T-helper 2 cell treated with Interferon-gamma antibody and Interleukin-4, amounts not matched to agents 5 μg/mL and 100 μg/mL, for 36 hours (primary cell): ENCODE measurements at regions not wholly inside any gene's neighbourhood (a gene's known extent, or its start where the extent isn't known, plus 50 kb on each side); places are given as distances from the start of the nearest gene placed in this dataset.
"Not testable (repeated sequence)": the region's sequence is repeated elsewhere in the genome, so short reads cannot be mapped to it uniquely, and the experiment has no call there.

Experiments used
- DNase-seq: peaks from one replicate; pipeline ENCODE4 v3.0.0; 2021; ENCODE audit warnings: low spot score
- H3K27ac Mint-ChIP-seq: one replicate; pipeline ENCODE4 v1.8.0; 2021; ENCODE audit warnings: mild to moderate bottlenecking, mixed read lengths
- H3K27me3 Mint-ChIP-seq: one replicate; pipeline ENCODE4 v1.8.0; 2021; ENCODE audit warnings: low read depth, mixed read lengths
- H3K36me3 Mint-ChIP-seq: one replicate; pipeline ENCODE4 v1.8.0; 2021; ENCODE audit warnings: low read depth, mixed read lengths
- H3K4me1 Mint-ChIP-seq: one replicate; pipeline ENCODE4 v1.8.0; 2021; ENCODE audit warnings: low read depth, mixed read lengths
- H3K4me3 Mint-ChIP-seq: one replicate; pipeline ENCODE4 v1.8.0; 2022; ENCODE audit warnings: mild to moderate bottlenecking, moderate library complexity, mixed read lengths
- H3K9me3 Mint-ChIP-seq: one replicate; pipeline ENCODE4 v1.8.0; 2021; ENCODE audit warnings: mixed read lengths

DNA sequence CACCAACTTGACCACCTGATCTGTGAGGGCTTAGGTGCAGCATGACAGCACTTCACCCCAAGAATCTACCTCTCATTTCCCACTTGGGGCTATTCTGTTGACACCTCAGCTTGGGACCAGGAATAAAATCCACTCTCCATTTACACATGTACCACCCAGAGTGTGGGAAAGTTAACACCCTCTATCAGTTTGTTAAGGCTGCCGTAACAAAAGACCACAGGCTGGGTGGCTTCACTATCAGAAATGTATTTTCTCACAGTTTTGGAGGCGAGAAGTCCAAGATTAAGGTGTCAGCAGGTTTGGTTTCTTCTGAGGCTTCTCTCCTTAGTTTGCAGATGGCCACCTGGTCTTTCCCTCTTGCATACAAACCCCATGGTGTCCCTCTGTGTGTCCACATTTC is 277.7 kb upstream of the ERBB4 start:
- Mint-ChIP-seq H3K4me1 (peaks cover 13% of the 10 kb centered on the region), H3K4me3 (no peak overlapping the region), H3K27ac (no peak overlapping the region), H3K36me3 (no peaks in the 10 kb centered on the region), H3K27me3 (peaks cover 12% of the 10 kb centered on the region), H3K9me3 (no peaks in the 10 kb centered on the region)
- no peak for DNase-seq

DNA sequence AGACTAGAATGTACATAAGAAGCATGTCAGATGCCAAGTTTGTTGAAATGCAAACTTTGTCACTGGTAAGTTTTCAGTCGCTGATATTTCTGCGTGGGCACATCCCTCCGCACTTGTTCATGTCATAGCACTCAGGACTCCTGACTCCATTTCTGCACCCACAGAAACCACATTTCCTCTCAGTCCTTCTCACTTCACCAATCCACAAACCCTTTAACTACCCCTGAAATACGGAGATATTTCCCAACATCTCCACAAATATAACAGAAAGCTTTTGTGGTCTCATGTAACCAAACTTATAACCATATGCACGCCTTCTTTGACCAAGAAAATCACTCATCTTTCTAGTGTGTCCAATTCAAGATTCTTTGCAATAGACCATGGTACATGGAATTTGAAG is 276.9 kb upstream of the ERBB4 start:
- no peak overlapping the region for H3K27ac Mint-ChIP-seq
- no peaks in the 10 kb centered on the region for H3K36me3 Mint-ChIP-seq
- DNase-seq = peak; percentile 26
- H3K4me1 Mint-ChIP-seq = peaks cover 17% of the 10 kb centered on the region
- H3K9me3 Mint-ChIP-seq = peaks cover under 1% of the 10 kb centered on the region
- peaks cover 12% of the 10 kb centered on the region for H3K27me3 Mint-ChIP-seq
- H3K4me3 Mint-ChIP-seq = no peak overlapping the region

- H3K4me3 Mint-ChIP-seq = no peak overlapping the region
- peaks cover 17% of the 10 kb centered on the region for H3K4me1 Mint-ChIP-seq
- H3K9me3 Mint-ChIP-seq = peaks cover 5% of the 10 kb centered on the region
- peaks cover 12% of the 10 kb centered on the region for H3K27me3 Mint-ChIP-seq
- no peak for DNase-seq
- no peaks in the 10 kb centered on the region for H3K36me3 Mint-ChIP-seq
- no peak overlapping the region for H3K27ac Mint-ChIP-seq
Observed at GRCh38 chr2:212814941-212815340, 276.3 kb upstream of the ERBB4 start.

GRCh38 chr2:212811921-212812320 is 273.3 kb upstream of the ERBB4 start:
- DNase-seq = no peak
- H3K9me3 Mint-ChIP-seq = peaks cover 20% of the 10 kb centered on the region
- peaks cover 18% of the 10 kb centered on the region for H3K4me1 Mint-ChIP-seq
- H3K4me3 Mint-ChIP-seq = no peak overlapping the region
- H3K27ac Mint-ChIP-seq = no peak overlapping the region
- peaks cover 4% of the 10 kb centered on the region for H3K27me3 Mint-ChIP-seq
- peaks cover 2% of the 10 kb centered on the region for H3K36me3 Mint-ChIP-seq

DNA sequence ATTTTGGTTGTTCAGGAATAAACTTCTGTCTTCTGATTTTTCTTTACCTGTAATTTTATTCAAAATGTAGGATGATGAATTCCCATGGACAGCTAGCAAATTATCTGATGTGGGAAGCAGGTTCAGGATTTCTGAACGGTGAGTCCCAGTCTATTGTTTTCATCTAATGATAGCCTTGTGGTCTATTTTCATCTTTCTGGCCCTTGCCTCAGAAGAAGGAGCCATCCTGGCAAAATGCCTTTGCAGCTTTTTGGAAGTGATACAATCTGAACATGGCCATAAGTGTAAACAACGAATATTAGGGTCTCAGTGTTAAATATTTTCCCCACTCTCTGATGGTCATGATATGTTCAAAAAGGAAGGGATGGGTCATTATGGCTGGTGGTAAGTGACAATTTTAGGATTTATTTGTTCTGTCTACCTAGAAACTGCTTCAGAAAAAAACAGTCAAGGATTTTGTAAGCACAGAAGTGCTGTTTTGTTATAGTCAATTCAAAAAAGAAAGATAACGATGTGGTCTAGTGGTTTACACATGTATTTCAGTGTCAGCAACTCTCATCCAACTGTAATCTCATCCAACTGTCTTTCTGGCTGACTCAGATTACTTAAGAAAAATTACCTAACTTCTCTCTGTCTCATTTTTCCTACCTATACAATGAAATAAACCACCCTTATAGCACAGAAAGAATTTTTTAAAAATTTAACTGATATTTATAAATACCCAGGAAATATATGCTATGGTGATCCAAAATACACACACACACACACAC is 272.6 kb upstream of the ERBB4 start:
- Mint-ChIP-seq H3K27me3 (peaks cover 4% of the 10 kb centered on the region), H3K27ac (peak overlapping the region; percentile 2)
- no peak for DNase-seq

DNA sequence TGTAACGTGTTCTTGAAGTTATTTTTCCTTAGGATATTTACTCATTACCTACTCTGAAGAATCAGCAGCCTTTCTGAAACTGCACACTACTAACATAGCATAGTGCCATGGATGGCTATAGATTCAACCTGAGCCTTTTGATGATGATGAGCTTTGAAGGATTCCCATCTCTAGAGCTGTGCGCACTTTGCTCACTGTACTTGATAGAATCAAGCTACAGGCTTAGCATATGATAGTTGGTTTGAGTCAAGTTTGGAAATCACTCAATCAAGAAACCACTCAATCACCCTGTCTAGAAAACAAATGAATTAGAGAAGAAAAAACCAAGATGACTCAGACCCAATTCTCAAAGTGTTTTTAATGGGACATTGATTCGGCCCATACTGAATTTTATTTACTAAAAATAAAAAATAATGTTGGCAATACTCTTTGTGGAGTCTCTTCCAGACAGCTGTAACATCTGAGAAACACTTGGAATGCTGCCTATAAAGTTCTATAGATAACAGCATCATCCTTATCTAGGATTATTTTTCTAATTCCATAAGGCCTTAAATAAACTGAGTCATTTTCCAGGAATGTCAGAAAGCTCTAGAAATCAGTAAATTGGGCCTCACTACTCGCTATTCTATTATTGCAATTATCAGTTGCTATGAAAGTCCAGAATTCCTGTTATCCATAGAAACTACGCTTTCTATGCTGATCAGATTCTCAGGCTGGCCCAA is 259.0 kb upstream of the ERBB4 start:
- peaks cover 10% of the 10 kb centered on the region for H3K27me3 Mint-ChIP-seq
- H3K4me3 Mint-ChIP-seq = no peak overlapping the region
- no peak overlapping the region for H3K27ac Mint-ChIP-seq
- no peaks in the 10 kb centered on the region for H3K36me3 Mint-ChIP-seq
- H3K9me3 Mint-ChIP-seq = no peaks in the 10 kb centered on the region
- DNase-seq = peak; percentile 6
- H3K4me1 Mint-ChIP-seq = no peaks in the 10 kb centered on the region

More for the DNA sequence above, 272.6 kb upstream of the ERBB4 start:
- Mint-ChIP-seq H3K36me3 (peaks cover 2% of the 10 kb centered on the region), H3K4me1 (peaks cover 16% of the 10 kb centered on the region), H3K4me3 (no peak overlapping the region), H3K9me3 (peaks cover 24% of the 10 kb centered on the region)

DNA sequence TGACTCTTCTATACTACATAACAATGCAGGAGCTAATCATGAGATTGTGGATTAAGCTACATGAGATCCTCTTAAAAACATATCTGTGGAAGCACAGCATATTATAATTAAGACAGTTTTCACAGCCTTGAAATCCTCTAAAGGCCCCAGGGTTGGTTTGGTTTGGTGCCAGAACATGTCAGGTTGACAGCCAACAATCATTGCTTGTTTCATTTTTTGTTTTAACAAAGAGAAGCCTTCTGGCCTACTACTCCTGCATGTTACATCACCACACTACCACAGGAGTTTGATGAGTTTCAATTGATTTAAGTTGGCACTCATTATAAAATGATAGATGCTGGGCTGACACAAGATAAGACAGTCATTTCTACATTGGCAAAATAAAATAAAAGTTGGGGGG is 255.9 kb upstream of the ERBB4 start:
- no peak for DNase-seq
- H3K36me3 Mint-ChIP-seq = no peaks in the 10 kb centered on the region
- H3K9me3 Mint-ChIP-seq = no peaks in the 10 kb centered on the region
- H3K27me3 Mint-ChIP-seq = peaks cover 7% of the 10 kb centered on the region
- no peak overlapping the region for H3K4me3 Mint-ChIP-seq
- H3K27ac Mint-ChIP-seq = no peak overlapping the region
- no peaks in the 10 kb centered on the region for H3K4me1 Mint-ChIP-seq

- Mint-ChIP-seq H3K27me3 (peaks cover 7% of the 10 kb centered on the region), H3K36me3 (no peaks in the 10 kb centered on the region), H3K27ac (no peak overlapping the region), H3K4me1 (no peaks in the 10 kb centered on the region), H3K4me3 (no peak overlapping the region), H3K9me3 (no peaks in the 10 kb centered on the region)
- no peak for DNase-seq
Observed at GRCh38 chr2:212791569-212791968, 253.0 kb upstream of the ERBB4 start.

DNA sequence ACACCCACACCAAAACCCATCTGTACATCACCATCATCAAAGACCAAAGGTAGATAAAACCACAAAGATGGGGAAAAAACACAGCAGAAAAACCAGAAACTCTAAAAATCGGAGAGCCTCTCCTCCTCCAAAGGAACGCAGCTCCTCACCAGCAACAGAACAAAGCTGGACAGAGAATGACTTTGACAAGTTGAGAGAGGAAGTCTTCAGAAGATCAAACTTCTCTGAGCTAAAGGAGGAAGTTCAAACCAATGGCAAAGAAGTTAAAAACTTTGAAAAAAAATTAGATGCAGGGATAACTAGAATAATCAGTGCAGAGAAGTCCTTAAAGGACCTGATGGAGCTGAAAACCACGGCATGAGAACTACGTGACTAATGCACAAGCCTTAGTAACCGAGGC is 247.5 kb upstream of the ERBB4 start:
- not testable (repeated sequence) for H3K4me1 Mint-ChIP-seq, H3K36me3 Mint-ChIP-seq, H3K27me3 Mint-ChIP-seq, DNase-seq, H3K27ac Mint-ChIP-seq, H3K4me3 Mint-ChIP-seq
- peaks cover 19% of the 10 kb centered on the region for H3K9me3 Mint-ChIP-seq

DNA sequence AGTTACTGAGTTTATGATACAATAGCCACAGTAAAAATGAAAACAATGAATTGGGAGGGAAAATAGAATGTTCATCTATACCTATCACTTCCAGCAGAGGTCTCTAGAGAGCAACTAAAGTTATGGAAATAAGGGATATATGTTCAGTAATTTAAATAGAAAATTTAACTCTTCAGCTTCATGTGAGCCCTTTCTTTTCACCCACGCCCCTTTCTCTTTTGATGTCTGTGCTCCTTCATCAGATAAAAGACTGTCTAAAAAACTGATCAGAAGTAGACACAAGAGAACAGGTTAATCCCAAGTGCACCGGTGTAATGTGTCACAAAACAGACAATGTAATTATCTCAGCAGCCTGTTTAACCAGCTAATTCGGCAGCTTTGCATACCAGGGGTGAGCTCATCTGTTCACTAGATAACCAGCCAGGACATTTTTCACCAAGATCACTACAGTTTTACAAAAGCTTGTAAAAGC is 238.5 kb upstream of the ERBB4 start:
- DNase-seq = peak; percentile 7
- Mint-ChIP-seq H3K27ac (no peak overlapping the region), H3K36me3 (no peaks in the 10 kb centered on the region), H3K4me1 (peaks cover 4% of the 10 kb centered on the region), H3K27me3 (no peaks in the 10 kb centered on the region), H3K4me3 (no peak overlapping the region), H3K9me3 (no peaks in the 10 kb centered on the region)

DNA sequence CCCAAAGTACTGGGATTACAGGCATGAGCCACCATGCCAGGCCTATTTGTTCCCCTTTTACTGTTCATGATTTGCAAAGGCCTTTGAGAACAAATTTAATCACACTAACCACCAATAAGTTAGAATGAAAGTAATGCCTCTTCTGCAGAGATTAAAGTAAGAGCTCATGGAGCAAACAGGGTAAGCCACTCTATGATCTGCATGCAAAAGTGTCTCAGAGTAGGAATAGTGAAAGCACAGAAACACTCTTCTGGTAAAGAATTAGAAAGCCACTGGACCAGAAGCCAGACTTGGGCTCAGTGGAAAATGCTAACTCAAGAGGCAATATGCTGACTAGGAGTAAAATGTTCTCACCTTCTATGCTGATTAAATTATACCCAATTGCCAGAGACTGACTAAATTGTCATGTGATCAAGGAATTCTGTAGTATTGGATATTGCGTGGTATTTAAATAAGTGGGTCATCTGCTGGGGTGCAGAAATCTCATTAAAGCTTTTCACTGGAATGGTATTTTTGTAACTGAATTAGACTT is 235.3 kb upstream of the ERBB4 start:
- no peak overlapping the region for H3K4me3 Mint-ChIP-seq
- H3K9me3 Mint-ChIP-seq = no peaks in the 10 kb centered on the region
- no peak overlapping the region for H3K27ac Mint-ChIP-seq
- no peaks in the 10 kb centered on the region for H3K27me3 Mint-ChIP-seq
- no peak for DNase-seq
- no peaks in the 10 kb centered on the region for H3K36me3 Mint-ChIP-seq
- H3K4me1 Mint-ChIP-seq = peaks cover 4% of the 10 kb centered on the region

DNA sequence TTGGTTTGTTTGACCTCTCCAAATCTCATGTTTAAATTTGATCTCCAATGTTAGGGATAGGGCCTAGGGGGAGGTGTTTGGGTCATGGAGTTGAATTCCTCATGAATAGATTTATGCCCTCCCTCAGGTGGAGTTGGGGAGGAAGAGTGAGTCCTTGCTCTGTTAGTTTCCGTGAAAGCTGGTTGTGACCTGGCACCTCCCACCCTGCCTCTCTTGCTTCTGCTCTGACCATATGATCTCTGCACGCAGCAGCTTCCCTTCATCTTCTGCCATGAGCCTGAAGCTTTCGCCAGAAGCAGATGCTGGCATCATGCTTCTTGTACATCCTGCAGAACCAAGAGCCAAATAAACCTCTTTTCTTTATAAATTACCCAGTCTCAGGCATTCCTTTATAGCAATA is 231.6 kb upstream of the ERBB4 start:
- Mint-ChIP-seq H3K27me3 (no peaks in the 10 kb centered on the region), H3K27ac (no peak overlapping the region), H3K36me3 (no peaks in the 10 kb centered on the region), H3K9me3 (no peaks in the 10 kb centered on the region), H3K4me1 (no peaks in the 10 kb centered on the region), H3K4me3 (no peak overlapping the region)
- no peak for DNase-seq

GRCh38 chr2:212766921-212767320 is 228.3 kb upstream of the ERBB4 start:
- Mint-ChIP-seq H3K27me3 (no peaks in the 10 kb centered on the region), H3K4me3 (no peak overlapping the region), H3K36me3 (no peaks in the 10 kb centered on the region), H3K27ac (no peak overlapping the region), H3K9me3 (no peaks in the 10 kb centered on the region), H3K4me1 (no peaks in the 10 kb centered on the region)
- no peak for DNase-seq

DNA sequence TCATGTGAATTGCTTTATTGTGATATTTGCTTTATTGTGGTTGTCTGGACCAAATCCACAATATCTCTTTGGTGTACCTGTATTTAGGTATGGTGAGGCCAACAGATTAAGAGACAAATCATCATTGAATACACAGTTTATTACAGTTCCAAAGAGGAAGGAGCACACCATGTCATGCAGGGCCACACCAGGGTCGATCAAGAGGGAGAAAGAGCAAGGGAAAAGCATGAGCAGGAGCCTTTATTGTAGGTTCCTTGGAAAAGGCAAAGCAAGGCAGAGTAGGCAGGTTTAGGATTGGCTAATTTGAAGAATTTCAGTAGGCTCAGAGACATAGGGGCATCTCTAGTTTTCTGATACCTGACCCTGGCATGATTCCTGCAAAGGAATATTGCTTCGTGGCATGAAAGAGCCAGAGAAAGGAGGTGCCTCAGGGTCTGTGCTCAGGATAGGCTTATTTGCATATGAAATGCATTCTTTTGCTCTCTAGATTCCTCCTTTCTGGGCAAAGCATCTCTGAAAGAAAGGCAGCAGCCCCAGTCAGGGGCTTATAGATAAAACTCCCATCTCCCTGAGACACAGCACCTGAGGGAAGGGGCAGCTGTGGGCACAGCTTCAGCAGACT is 214.2 kb upstream of the ERBB4 start:
- peaks cover 10% of the 10 kb centered on the region for H3K9me3 Mint-ChIP-seq
- H3K36me3 Mint-ChIP-seq = no peaks in the 10 kb centered on the region
- H3K4me3 Mint-ChIP-seq = no peak overlapping the region
- no peaks in the 10 kb centered on the region for H3K4me1 Mint-ChIP-seq
- no peak overlapping the region for H3K27ac Mint-ChIP-seq
- H3K27me3 Mint-ChIP-seq = no peaks in the 10 kb centered on the region
- no peak for DNase-seq
